ENCODE measurements at regions not wholly inside any gene's neighbourhood (a gene's known extent, or its start where the extent isn't known, plus 50 kb on each side); places are given as distances from the start of the nearest gene placed in this dataset.

- TF ChIP-seq CTCF (conservative IDR thresholded peaks at IDR 0.05; ENCODE audit: low read depth, low read length) (no peak), EZH2 (IDR thresholded peaks at IDR 0.05; ENCODE audit: low read length, unreplicated experiment) (no peak), EZH2phosphoT487 (IDR thresholded peaks at IDR 0.05; ENCODE audit: borderline replicate concordance, low read length) (no peak)
Observed at GRCh38 chr2:34995196-34995595, 1360.4 kb upstream of the CRIM1 start.
